Activated CD8-positive, alpha-beta T cell treated with anti-CD3 and anti-CD28 coated beads, Interleukin-2, amount 10 ng/mL, durations not matched to agents 7 days and 5 days (primary cell): ENCODE measurements at regions not wholly inside any gene's neighbourhood (a gene's known extent, or its start where the extent isn't known, plus 50 kb on each side); places are given as distances from the start of the nearest gene placed in this dataset.

Experiments
- ATAC-seq: fragments of 150-1000 bp; cut with Tn5 transposase; one replicate; pipeline ENCODE4 v1.10.0; 2021; ENCODE audit warnings: moderate library complexity
- CTCF ChIA-PET: fragments of 350-600 bp; sonication (Branson Sonifier 250); formaldehyde crosslinking; loops from one replicate; lab custom pipeline; 2021; ENCODE audit warnings: antibody characterized with exemption; lab: Charles Lee
- POLR2A ChIA-PET: fragments of 350-600 bp; sonication (Branson Sonifier 250); formaldehyde crosslinking; loops from one replicate; lab custom pipeline; 2021; ENCODE audit warnings: antibody characterized with exemption; lab: Charles Lee
- DNase-seq: peaks from one replicate; pipeline ENCODE4 v3.0.0-alpha.2; 2020
- H3K27ac Mint-ChIP-seq: one replicate; pipeline ENCODE4 v1.8.0; 2021; ENCODE audit warnings: mild to moderate bottlenecking, mixed read lengths
- H3K27me3 Mint-ChIP-seq: one replicate; pipeline ENCODE4 v1.8.0; 2021; ENCODE audit warnings: low read depth, mixed read lengths
- H3K36me3 Mint-ChIP-seq: one replicate; pipeline ENCODE4 v1.8.0; 2021; ENCODE audit warnings: low read depth, mixed read lengths
- H3K4me1 Mint-ChIP-seq: one replicate; pipeline ENCODE4 v1.8.0; 2021; ENCODE audit warnings: low read depth, mixed read lengths
- H3K4me3 Mint-ChIP-seq: one replicate; pipeline ENCODE4 v1.8.0; 2021; ENCODE audit warnings: mild to moderate bottlenecking, mixed read lengths
- H3K9me3 Mint-ChIP-seq: one replicate; pipeline ENCODE4 v1.8.0; 2022; ENCODE audit warnings: mixed read lengths; ENCODE audit not compliant: insufficient read depth

DNA sequence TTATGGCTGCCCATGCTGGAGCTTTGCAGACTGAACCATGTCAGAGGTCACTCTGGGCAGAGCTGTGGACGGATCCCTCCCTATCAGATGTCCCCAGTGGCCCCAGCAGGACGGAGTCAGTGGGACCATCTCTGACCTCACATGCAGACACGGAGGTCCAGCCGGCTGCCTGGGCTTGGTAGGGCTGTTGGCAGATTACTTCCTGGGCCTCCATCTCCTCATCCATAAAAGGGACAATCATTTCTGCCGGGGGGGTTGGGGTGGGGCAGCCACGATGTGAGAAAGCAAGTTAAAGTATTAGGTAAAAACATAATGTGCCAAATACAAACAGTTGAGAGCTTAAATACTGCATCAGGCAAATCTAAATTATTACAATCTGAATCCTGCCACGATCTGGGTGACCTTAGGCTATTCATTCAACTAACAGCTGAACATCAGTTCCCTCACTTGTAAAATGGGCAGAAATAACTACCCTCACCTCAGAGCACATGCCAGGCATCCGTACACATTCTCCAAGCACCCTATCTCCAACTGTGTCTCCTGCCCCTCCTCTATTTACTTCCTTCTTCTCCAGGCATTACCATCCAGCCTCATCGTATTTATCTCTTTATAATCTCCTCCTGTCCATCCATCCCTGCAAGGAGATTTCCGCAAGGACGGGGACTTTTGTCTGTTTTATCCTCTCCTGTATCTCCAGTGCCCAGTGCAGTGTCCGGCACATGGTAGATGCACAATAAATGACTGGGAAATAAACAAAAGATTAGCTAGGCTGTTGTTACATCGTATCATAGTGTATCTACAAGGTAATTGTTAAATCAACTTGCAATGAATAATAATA lies 192.3 kb upstream of the FOXF1 start:
- CTCF ChIA-PET = no interaction called here
- H3K27ac Mint-ChIP-seq = no peak overlapping the region
- no peaks in the 10 kb centered on the region for H3K36me3 Mint-ChIP-seq
- POLR2A ChIA-PET = interaction anchor here (0.5 kb wide), 1 partner anchor 1800 kb away, joined by 3 read pairs; no protein-coding TSS in a partner anchor
- DNase-seq (no peak), ATAC-seq (peak; percentile 54)
- peaks cover 2% of the 10 kb centered on the region for H3K27me3 Mint-ChIP-seq
- no peaks in the 10 kb centered on the region for H3K9me3 Mint-ChIP-seq
- H3K4me1 Mint-ChIP-seq = no peaks in the 10 kb centered on the region
- no peak overlapping the region for H3K4me3 Mint-ChIP-seq

DNA sequence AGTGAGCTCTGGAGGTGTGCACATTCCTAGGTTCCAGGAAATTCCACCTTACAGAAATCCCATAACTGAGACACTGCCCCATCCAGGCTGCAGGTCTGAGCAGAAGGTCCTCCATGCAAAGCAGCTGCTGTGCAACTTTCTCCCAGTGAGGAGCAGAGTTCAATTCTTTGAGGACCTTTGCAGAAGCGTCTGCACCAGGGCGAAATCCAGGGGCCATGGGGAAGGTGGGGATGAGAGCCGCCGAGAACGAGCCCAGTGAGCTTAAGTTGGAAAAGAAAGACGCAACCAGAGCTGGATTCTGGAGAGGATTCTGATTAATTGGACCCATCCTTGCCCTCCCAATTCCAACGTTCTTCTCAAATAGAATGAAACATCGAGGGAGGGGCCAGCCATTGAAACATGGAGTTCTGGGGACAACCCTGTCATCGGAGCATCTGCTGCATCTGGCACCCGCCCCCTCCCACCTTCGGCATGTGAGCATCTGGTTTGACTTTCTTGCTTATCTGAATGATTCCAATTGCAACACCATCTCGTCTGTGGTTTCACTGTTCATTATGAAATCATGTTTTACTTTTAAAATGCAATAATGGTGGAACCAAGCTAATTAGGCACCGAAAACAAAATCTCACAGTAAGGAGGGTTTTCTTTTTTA lies 190.6 kb upstream of the FOXF1 start:
- no peaks in the 10 kb centered on the region for H3K4me1 Mint-ChIP-seq
- DNase-seq = no peak
- ChIA-PET CTCF (interaction anchor here (1.5 kb wide), 1 partner anchor 9 kb away, joined by 4 read pairs; no protein-coding TSS in a partner anchor), POLR2A (no interaction called here)
- peak; percentile 35 for ATAC-seq
- no peak overlapping the region for H3K27ac Mint-ChIP-seq
- no peak overlapping the region for H3K4me3 Mint-ChIP-seq
- H3K9me3 Mint-ChIP-seq = no peaks in the 10 kb centered on the region
- peaks cover 2% of the 10 kb centered on the region for H3K27me3 Mint-ChIP-seq
- no peaks in the 10 kb centered on the region for H3K36me3 Mint-ChIP-seq

GRCh38 chr16:86320237-86320595 lies 190.1 kb upstream of the FOXF1 start:
- DNase-seq (no peak), ATAC-seq (no peak)
- ChIA-PET CTCF (interaction anchor here (1.5 kb wide), 1 partner anchor 10 kb away, joined by 4 read pairs; no protein-coding TSS in a partner anchor), POLR2A (no interaction called here)
- no peaks in the 10 kb centered on the region for H3K36me3 Mint-ChIP-seq
- H3K27me3 Mint-ChIP-seq = peaks cover 2% of the 10 kb centered on the region
- no peaks in the 10 kb centered on the region for H3K4me1 Mint-ChIP-seq
- H3K9me3 Mint-ChIP-seq = no peaks in the 10 kb centered on the region
- H3K27ac Mint-ChIP-seq = no peak overlapping the region
- H3K4me3 Mint-ChIP-seq = no peak overlapping the region

- ChIA-PET CTCF (no interaction called here), POLR2A (no interaction called here)
- no peak overlapping the region for H3K27ac Mint-ChIP-seq
- H3K4me1 Mint-ChIP-seq = no peaks in the 10 kb centered on the region
- no peak overlapping the region for H3K4me3 Mint-ChIP-seq
- ATAC-seq (no peak), DNase-seq (no peak)
- H3K9me3 Mint-ChIP-seq = no peaks in the 10 kb centered on the region
- H3K27me3 Mint-ChIP-seq = peaks cover 4% of the 10 kb centered on the region
- H3K36me3 Mint-ChIP-seq = no peaks in the 10 kb centered on the region
Measured at GRCh38 chr16:86321491-86321890, 188.8 kb upstream of the FOXF1 start.

GRCh38 chr16:86322283-86322682 lies 188.0 kb upstream of the FOXF1 start:
- no peaks in the 10 kb centered on the region for H3K36me3 Mint-ChIP-seq
- ChIA-PET POLR2A (no interaction called here), CTCF (no interaction called here)
- H3K9me3 Mint-ChIP-seq = no peaks in the 10 kb centered on the region
- DNase-seq (no peak), ATAC-seq (no peak)
- H3K4me3 Mint-ChIP-seq = no peak overlapping the region
- H3K4me1 Mint-ChIP-seq = no peaks in the 10 kb centered on the region
- peaks cover 4% of the 10 kb centered on the region for H3K27me3 Mint-ChIP-seq
- no peak overlapping the region for H3K27ac Mint-ChIP-seq

DNA sequence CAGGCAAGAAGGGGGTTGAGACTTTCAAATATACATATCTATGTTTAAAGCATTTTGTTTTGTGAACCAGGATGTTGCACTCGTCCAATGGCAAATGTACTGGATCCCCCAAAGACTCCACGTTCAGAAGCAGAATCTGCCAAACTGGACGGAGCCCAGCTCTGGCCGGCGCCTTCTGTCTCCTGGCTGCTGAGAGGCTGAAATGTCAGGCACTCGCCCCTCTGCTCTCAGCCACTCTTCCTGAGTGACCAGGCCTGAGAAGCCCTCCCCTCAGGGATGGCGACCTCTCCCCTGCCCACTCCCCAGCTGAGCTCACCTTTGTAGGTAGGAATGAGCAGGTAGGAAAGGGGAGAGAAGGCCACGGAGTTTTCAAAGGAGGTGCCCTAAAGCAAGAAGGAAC lies 187.5 kb upstream of the FOXF1 start:
- no peaks in the 10 kb centered on the region for H3K36me3 Mint-ChIP-seq
- H3K4me3 Mint-ChIP-seq = no peak overlapping the region
- H3K4me1 Mint-ChIP-seq = no peaks in the 10 kb centered on the region
- H3K27me3 Mint-ChIP-seq = peaks cover 4% of the 10 kb centered on the region
- POLR2A ChIA-PET = no interaction called here
- ATAC-seq = no peak
- H3K9me3 Mint-ChIP-seq = no peaks in the 10 kb centered on the region
- CTCF ChIA-PET = no interaction called here
- no peak for DNase-seq
- H3K27ac Mint-ChIP-seq = no peak overlapping the region

DNA sequence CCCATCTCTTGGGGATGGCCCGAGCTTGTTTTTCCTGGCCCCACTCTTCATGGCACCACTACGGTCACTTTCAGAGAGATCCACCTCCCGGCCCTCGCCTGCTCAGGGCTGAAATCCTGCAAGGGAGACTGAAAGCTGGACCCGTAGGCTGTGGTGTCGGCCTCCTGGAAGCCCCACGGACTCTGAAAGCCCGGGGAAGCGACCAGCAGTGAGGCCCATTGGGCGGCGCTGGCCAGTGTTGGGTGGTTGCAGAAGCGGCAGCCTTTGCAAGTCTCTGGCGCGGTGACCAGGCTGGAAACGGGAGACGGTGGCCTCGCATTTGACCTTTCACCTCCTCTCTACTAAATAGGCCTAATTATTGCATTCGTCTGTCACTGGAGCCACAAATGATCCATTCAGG lies 186.0 kb upstream of the FOXF1 start:
- Mint-ChIP-seq H3K36me3 (no peaks in the 10 kb centered on the region), H3K4me1 (no peaks in the 10 kb centered on the region), H3K4me3 (no peak overlapping the region), H3K9me3 (no peaks in the 10 kb centered on the region), H3K27me3 (peaks cover 6% of the 10 kb centered on the region), H3K27ac (no peak overlapping the region)
- ATAC-seq (no peak), DNase-seq (no peak)
- POLR2A ChIA-PET = no interaction called here
- CTCF ChIA-PET = no interaction called here

DNA sequence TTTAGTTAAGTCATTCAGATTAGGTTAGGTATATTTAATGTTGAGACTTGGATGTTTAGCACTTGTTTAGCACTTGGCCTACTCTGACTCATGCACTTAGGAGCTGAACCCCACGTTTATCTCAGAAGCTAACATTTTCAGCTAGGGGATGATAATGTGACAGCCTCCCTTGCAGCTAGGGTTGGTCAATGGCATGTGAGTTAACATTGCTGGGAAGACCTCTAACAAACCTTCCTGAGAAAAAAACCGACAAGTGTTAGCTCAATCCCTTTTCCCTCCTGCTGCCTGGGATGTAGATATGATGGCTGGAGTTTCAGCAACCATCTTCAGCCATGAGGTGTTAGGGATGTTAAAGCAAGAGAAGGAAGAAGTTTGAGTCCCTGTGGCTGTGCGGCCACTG lies 185.0 kb upstream of the FOXF1 start:
- Mint-ChIP-seq H3K4me3 (no peak overlapping the region), H3K4me1 (no peaks in the 10 kb centered on the region), H3K9me3 (no peaks in the 10 kb centered on the region), H3K27me3 (peaks cover 10% of the 10 kb centered on the region), H3K27ac (no peak overlapping the region), H3K36me3 (no peaks in the 10 kb centered on the region)
- DNase-seq (no peak), ATAC-seq (no peak)
- ChIA-PET CTCF (no interaction called here), POLR2A (no interaction called here)

GRCh38 chr16:86325895-86326294 lies 184.4 kb upstream of the FOXF1 start:
- no peak overlapping the region for H3K27ac Mint-ChIP-seq
- no peaks in the 10 kb centered on the region for H3K4me1 Mint-ChIP-seq
- H3K36me3 Mint-ChIP-seq = no peaks in the 10 kb centered on the region
- CTCF ChIA-PET = no interaction called here
- no peaks in the 10 kb centered on the region for H3K9me3 Mint-ChIP-seq
- POLR2A ChIA-PET = no interaction called here
- no peak for ATAC-seq
- H3K4me3 Mint-ChIP-seq = no peak overlapping the region
- H3K27me3 Mint-ChIP-seq = peaks cover 14% of the 10 kb centered on the region
- no peak for DNase-seq

DNA sequence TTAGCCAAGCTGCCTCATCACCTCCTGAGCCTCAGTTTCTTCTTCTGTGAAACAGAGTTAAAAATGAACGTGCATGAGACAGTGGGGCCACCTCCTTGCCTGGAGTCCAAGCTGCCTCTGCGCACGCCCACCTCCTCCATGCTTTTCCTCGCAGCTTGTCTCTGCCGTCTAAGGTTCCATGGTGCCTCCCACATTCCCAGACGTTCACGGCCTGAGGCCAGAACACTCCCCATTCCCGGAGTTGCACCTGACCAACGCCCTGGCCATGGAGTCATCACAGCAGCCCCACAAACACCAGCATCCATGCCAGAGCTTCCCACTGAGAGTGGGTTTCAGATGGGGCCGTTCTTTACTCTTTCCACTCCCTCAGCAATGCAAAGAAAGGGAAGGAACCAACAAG lies 183.0 kb upstream of the FOXF1 start:
- no peaks in the 10 kb centered on the region for H3K36me3 Mint-ChIP-seq
- H3K4me1 Mint-ChIP-seq = no peaks in the 10 kb centered on the region
- ATAC-seq (no peak), DNase-seq (no peak)
- no peak overlapping the region for H3K4me3 Mint-ChIP-seq
- no peak overlapping the region for H3K27ac Mint-ChIP-seq
- ChIA-PET POLR2A (no interaction called here), CTCF (no interaction called here)
- peaks cover 13% of the 10 kb centered on the region for H3K27me3 Mint-ChIP-seq
- H3K9me3 Mint-ChIP-seq = no peaks in the 10 kb centered on the region

- DNase-seq (no peak), ATAC-seq (no peak)
- CTCF ChIA-PET = no interaction called here
- Mint-ChIP-seq H3K4me3 (no peak overlapping the region), H3K4me1 (no peaks in the 10 kb centered on the region), H3K27me3 (peaks cover 14% of the 10 kb centered on the region), H3K9me3 (no peaks in the 10 kb centered on the region), H3K36me3 (no peaks in the 10 kb centered on the region), H3K27ac (no peak overlapping the region)
- POLR2A ChIA-PET = no interaction called here
Measured at GRCh38 chr16:86330906-86331305, 179.4 kb upstream of the FOXF1 start.

DNA sequence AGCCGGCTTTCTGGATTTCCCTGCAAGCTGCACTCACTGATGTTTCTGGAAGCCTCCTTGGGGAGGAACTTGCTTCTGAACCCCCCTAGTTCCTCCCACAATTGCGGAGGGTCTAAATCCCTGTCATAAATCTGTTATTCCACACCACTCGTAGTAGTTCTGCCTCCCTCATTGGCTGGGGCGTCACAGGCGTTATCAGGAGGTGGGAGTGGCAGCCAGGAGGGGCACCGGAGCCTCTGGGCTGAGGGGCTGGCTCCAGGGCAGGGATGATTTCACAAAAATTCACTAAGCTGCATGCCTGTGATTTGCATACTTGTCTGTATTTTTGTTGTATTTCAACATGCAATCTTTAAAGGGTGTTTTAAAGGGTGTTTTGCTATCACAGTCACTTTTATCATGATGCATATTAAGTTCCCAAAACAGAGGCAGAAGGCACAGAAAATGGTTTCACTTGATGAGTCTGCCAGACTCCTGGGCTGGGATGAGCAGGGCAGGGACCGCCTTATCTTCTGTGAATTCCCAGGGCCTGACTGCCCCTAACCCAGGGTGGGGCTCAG lies 176.2 kb upstream of the FOXF1 start:
- H3K36me3 Mint-ChIP-seq = no peaks in the 10 kb centered on the region
- ATAC-seq = no peak
- no peaks in the 10 kb centered on the region for H3K9me3 Mint-ChIP-seq
- no peak overlapping the region for H3K4me3 Mint-ChIP-seq
- H3K27me3 Mint-ChIP-seq = peaks cover 11% of the 10 kb centered on the region
- POLR2A ChIA-PET = no interaction called here
- no peaks in the 10 kb centered on the region for H3K4me1 Mint-ChIP-seq
- CTCF ChIA-PET = no interaction called here
- DNase-seq = no peak
- H3K27ac Mint-ChIP-seq = no peak overlapping the region
